Progenitor cell of endocrine pancreas (in vitro differentiated cells): ENCODE measurements at regions not wholly inside any gene's neighbourhood (a gene's known extent, or its start where the extent isn't known, plus 50 kb on each side); places are given as distances from the start of the nearest gene placed in this dataset.
"Not testable (repeated sequence)": the region's sequence is repeated elsewhere in the genome, so short reads cannot be mapped to it uniquely, and the experiment has no call there.

ENCODE experiments used
- DNase-seq: peaks from one replicate; pipeline ENCODE4 v3.0.0; 2021; ENCODE audit warnings: low spot score; ENCODE audit not compliant: unreplicated experiment
- H3K27ac Mint-ChIP-seq: 2 replicates; pipeline ENCODE4 v1.8.0; 2021; ENCODE audit warnings: mild to moderate bottlenecking, moderate library complexity, mixed read lengths
- H3K27me3 Mint-ChIP-seq: 2 replicates; pipeline ENCODE4 v1.8.0; 2021; ENCODE audit warnings: mixed read lengths
- H3K36me3 Mint-ChIP-seq: 2 replicates; pipeline ENCODE4 v1.8.0; 2022; ENCODE audit warnings: mixed read lengths; ENCODE audit not compliant: insufficient read depth
- H3K4me1 Mint-ChIP-seq: 2 replicates; pipeline ENCODE4 v1.8.0; 2021; ENCODE audit warnings: low read depth, mixed read lengths
- H3K4me3 Mint-ChIP-seq: 2 replicates; pipeline ENCODE4 v1.8.0; 2021; ENCODE audit warnings: low read depth, mild to moderate bottlenecking, moderate library complexity, mixed read lengths
- H3K9me3 Mint-ChIP-seq: 2 replicates; pipeline ENCODE4 v1.8.0; 2021; ENCODE audit warnings: low read depth, mixed read lengths
- CTCF ChIP-seq: fragments of 200-600 bp; sonication (generic); IDR thresholded peaks from one replicate; pipeline ENCODE4 v1.5.0; 2021; ENCODE audit warnings: antibody characterized with exemption, mild to moderate bottlenecking; ENCODE audit not compliant: unreplicated experiment

DNA sequence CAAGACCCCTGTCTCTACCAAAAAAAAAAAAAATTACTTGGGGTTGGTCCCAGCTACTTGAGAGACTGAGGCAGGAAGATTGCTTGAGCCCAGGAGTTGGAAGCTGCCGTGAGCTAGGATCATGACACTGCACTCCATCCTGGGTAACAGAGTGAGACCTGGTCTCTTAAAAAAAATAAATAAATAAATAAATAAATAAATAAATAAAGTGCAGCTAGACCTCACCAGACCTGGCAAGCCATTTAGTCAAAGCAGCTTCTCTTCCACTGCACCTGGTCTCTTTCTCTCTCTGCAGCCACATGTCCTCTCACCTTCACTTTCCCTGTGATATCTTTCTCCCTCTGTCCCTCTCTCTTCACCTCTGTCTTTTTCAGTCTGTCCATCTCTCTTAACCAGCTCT, 75.2 kb upstream of the CHCHD3 start:
- no peak for TF ChIP-seq CTCF
- DNase-seq, result no peak
- no peaks in the 10 kb centered on the region for H3K9me3 Mint-ChIP-seq
- no peaks in the 10 kb centered on the region for H3K36me3 Mint-ChIP-seq
- no peaks in the 10 kb centered on the region for H3K27me3 Mint-ChIP-seq
- no peak overlapping the region for H3K27ac Mint-ChIP-seq
- peaks cover 2% of the 10 kb centered on the region for H3K4me1 Mint-ChIP-seq
- H3K4me3 Mint-ChIP-seq, result no peak overlapping the region

- H3K4me3 Mint-ChIP-seq, result no peak overlapping the region
- no peak overlapping the region for H3K27ac Mint-ChIP-seq
- no peak for TF ChIP-seq CTCF
- no peaks in the 10 kb centered on the region for H3K9me3 Mint-ChIP-seq
- no peaks in the 10 kb centered on the region for H3K36me3 Mint-ChIP-seq
- no peak for DNase-seq
- peaks cover 7% of the 10 kb centered on the region for H3K27me3 Mint-ChIP-seq
- H3K4me1 Mint-ChIP-seq, result peaks cover 2% of the 10 kb centered on the region
Observed at GRCh38 chr7:133164498-133164897, 82.6 kb upstream of the CHCHD3 start.

DNA sequence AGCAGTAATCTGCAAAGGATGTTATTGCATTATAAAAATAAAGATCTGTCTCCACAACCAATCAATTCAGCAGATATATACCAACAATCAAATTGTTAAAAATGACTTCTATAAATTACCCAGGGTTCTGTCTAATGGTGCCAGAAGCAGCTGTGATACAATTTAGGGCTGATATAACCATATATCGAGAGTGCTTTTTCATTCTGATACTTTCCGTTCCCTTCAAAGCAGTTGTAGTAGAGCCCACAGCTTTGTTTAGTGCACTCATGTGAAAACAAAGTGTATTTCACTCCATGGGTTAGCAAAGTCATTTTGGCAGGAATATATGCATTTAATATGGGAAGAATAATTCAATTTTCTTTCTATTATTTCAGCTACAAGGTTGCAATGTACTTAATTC, 83.1 kb upstream of the CHCHD3 start:
- peaks cover 7% of the 10 kb centered on the region for H3K27me3 Mint-ChIP-seq
- TF ChIP-seq CTCF, result no peak
- peaks cover 2% of the 10 kb centered on the region for H3K4me1 Mint-ChIP-seq
- no peak overlapping the region for H3K4me3 Mint-ChIP-seq
- no peak for DNase-seq
- no peaks in the 10 kb centered on the region for H3K9me3 Mint-ChIP-seq
- H3K36me3 Mint-ChIP-seq, result no peaks in the 10 kb centered on the region
- no peak overlapping the region for H3K27ac Mint-ChIP-seq

DNA sequence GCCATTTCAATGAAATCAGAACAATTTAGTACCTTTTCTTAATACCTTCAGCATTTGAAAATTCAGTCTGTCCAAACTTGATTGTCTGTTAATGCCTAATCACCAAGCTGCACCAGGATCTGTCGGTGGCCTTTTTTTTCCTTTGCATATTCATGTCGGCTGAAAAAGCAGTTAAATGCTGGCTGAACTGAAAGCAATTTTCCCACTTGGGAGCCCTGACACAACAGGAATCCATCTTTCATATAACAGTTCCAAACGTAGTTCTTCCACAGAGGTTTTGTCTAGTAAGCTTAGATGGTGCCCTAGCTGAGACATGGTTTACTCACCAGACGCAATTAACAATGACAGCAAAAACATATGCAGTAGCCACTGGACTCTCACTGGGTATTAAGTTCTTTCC, 83.6 kb upstream of the CHCHD3 start:
- Mint-ChIP-seq H3K27me3 (peaks cover 7% of the 10 kb centered on the region), H3K4me1 (peaks cover 2% of the 10 kb centered on the region), H3K4me3 (no peak overlapping the region), H3K36me3 (no peaks in the 10 kb centered on the region), H3K9me3 (no peaks in the 10 kb centered on the region), H3K27ac (no peak overlapping the region)
- no peak for TF ChIP-seq CTCF
- DNase-seq, result no peak

DNA sequence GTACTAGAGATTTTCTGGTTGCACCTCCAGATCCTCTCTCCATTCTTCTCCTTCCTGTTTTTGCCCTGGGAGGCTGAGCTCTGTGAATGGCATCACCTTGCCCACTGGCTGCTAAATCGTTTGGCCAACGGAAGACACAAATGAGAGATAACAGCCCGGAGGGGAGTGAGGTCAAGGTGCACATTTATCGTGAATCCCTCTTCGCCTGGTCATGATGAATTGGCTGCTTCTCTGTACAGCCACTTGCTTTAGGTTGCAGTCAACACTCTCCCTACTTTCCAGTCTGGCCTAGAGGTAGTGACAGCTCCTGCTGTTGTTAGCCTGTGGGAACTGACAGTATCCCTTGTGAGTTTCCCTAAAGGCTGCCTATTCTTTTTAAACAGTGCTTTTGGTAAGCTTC, 85.4 kb upstream of the CHCHD3 start:
- Mint-ChIP-seq H3K36me3 (no peaks in the 10 kb centered on the region), H3K27ac (no peak overlapping the region), H3K27me3 (peaks cover 7% of the 10 kb centered on the region), H3K9me3 (no peaks in the 10 kb centered on the region), H3K4me3 (no peak overlapping the region), H3K4me1 (no peaks in the 10 kb centered on the region)
- DNase-seq, result no peak
- no peak for TF ChIP-seq CTCF

GRCh38 chr7:133169167-133169822, 83.6 kb upstream of the EXOC4 start:
- not testable (repeated sequence) for H3K27ac Mint-ChIP-seq, H3K27me3 Mint-ChIP-seq, H3K4me3 Mint-ChIP-seq, H3K9me3 Mint-ChIP-seq, H3K4me1 Mint-ChIP-seq, H3K36me3 Mint-ChIP-seq, DNase-seq

DNA sequence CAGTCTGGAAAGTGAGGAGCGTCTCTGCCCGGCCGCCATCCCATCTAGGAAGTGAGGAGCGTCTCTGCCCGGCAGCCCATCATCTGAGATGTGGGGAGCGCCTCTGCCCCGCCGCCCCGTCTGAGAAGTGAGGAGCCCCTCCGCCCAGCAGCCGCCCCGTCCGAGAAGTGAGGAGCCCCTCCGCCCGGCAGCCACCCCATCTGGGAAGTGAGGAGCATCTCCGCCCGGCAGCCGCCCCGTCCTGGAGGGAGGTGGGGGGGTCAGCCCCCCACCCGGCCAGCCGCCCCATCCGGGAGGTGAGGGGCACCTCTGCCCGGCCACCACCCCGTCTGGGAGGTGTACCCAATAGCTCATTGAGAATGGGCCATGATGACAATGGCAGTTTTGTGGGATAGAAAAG, 75.4 kb upstream of the EXOC4 start:
- not testable (repeated sequence) for H3K9me3 Mint-ChIP-seq, H3K36me3 Mint-ChIP-seq, H3K27me3 Mint-ChIP-seq, H3K4me1 Mint-ChIP-seq, H3K27ac Mint-ChIP-seq, H3K4me3 Mint-ChIP-seq, DNase-seq
